LHCN-M2 (cell line): ENCODE measurements at regions not wholly inside any gene's neighbourhood (a gene's known extent, or its start where the extent isn't known, plus 50 kb on each side); places are given as distances from the start of the nearest gene placed in this dataset.

Source experiments
- DNase-seq: peaks from one replicate; pipeline ENCODE4 v3.0.0-alpha.2; 2012; ENCODE audit warnings: low read depth

GRCh38 chr2:20539776-20540586, 93.1 kb downstream of the RHOB start:
- peak; percentile 23 for DNase-seq

GRCh38 chr2:20540587-20541293, 93.9 kb downstream of the RHOB start:
- DNase-seq: peak; percentile 73

- DNase-seq: no peak
These were observed 94.4 kb downstream of the RHOB start for GRCh38 chr2:20541294-20541640.

- no peak for DNase-seq
These were observed 94.8 kb downstream of the RHOB start for GRCh38 chr2:20541651-20542050.

- no peak for DNase-seq
These were observed 95.4 kb downstream of the RHOB start for GRCh38 chr2:20542269-20542668.

- peak; percentile 72 for DNase-seq
These were observed 96.0 kb downstream of the RHOB start for GRCh38 chr2:20542746-20543468.

GRCh38 chr2:20543469-20544152, 96.7 kb downstream of the RHOB start:
- DNase-seq: peak; percentile 90

- DNase-seq: peak; percentile 28
These were observed 97.4 kb downstream of the RHOB start for GRCh38 chr2:20544153-20544747.

GRCh38 chr2:20549144-20549543, 101.8 kb downstream of the HS1BP3 start:
- no peak for DNase-seq

- no peak for DNase-seq
These were observed 101.1 kb downstream of the HS1BP3 start for GRCh38 chr2:20549691-20550348.

- peak; percentile 96 for DNase-seq
These were observed 99.5 kb downstream of the HS1BP3 start for GRCh38 chr2:20551260-20551944.

GRCh38 chr2:20551945-20552328, 99.0 kb downstream of the HS1BP3 start:
- no peak for DNase-seq

GRCh38 chr2:20552847-20553246, 98.1 kb downstream of the HS1BP3 start:
- no peak for DNase-seq

GRCh38 chr2:20553580-20553979, 97.3 kb downstream of the HS1BP3 start:
- DNase-seq: no peak

- DNase-seq: no peak
These were observed 94.9 kb downstream of the HS1BP3 start for GRCh38 chr2:20555954-20556353.

GRCh38 chr2:20556756-20557155, 94.1 kb downstream of the HS1BP3 start:
- no peak for DNase-seq

GRCh38 chr2:20557226-20557625, 93.7 kb downstream of the HS1BP3 start:
- DNase-seq: no peak

- no peak for DNase-seq
These were observed 93.3 kb downstream of the HS1BP3 start for GRCh38 chr2:20557635-20558034.

GRCh38 chr2:20558391-20559150, 92.3 kb downstream of the HS1BP3 start:
- no peak for DNase-seq

- no peak for DNase-seq
These were observed 91.6 kb downstream of the HS1BP3 start for GRCh38 chr2:20559277-20559676.
